ENCODE measurements at regions not wholly inside any gene's neighbourhood (a gene's known extent, or its start where the extent isn't known, plus 50 kb on each side); places are given as distances from the start of the nearest gene placed in this dataset.

GRCh38 chr1:90346349-90346748 lies 351.4 kb downstream of the ZNF326 start:
- no peaks in the 10 kb centered on the region for H3K27me3 Mint-ChIP-seq (ENCODE audit: low read depth)
- ATAC-seq (replicated peaks in 1 of 2) (no peak), DNase-seq (no peak)
- peaks cover 0 to 4% of the 10 kb centered on the region in 2 donors for H3K36me3 Mint-ChIP-seq (ENCODE audit: insufficient read depth in 2 of 2)
- H3K27ac Mint-ChIP-seq, result no peak overlapping the region
- no peak overlapping the region for H3K4me3 Mint-ChIP-seq
- peaks cover 2 to 9% of the 10 kb centered on the region in 2 donors for H3K9me3 Mint-ChIP-seq
- H3K4me1 Mint-ChIP-seq (ENCODE audit: low read depth), result no peaks in the 10 kb centered on the region

- H3K27ac Mint-ChIP-seq, result no peak overlapping the region
- no peaks in the 10 kb centered on the region for H3K27me3 Mint-ChIP-seq (ENCODE audit: low read depth)
- H3K9me3 Mint-ChIP-seq, result peaks cover 2 to 9% of the 10 kb centered on the region in 2 donors
- H3K36me3 Mint-ChIP-seq (ENCODE audit: insufficient read depth in 2 of 2), result peaks cover 0 to 4% of the 10 kb centered on the region in 2 donors
- H3K4me1 Mint-ChIP-seq (ENCODE audit: low read depth), result no peaks in the 10 kb centered on the region
- DNase-seq (no peak), ATAC-seq (replicated peaks in 1 of 2) (no peak)
- no peak overlapping the region for H3K4me3 Mint-ChIP-seq
These were observed 350.2 kb downstream of the ZNF326 start for GRCh38 chr1:90344963-90345730.

- Mint-ChIP-seq H3K36me3 (ENCODE audit: insufficient read depth in 2 of 2) (no peaks in the 10 kb centered on the region), H3K27ac (no peak overlapping the region), H3K9me3 (peaks cover 0 to 1% of the 10 kb centered on the region in 2 donors), H3K4me1 (ENCODE audit: low read depth) (no peaks in the 10 kb centered on the region), H3K4me3 (no peak overlapping the region), H3K27me3 (ENCODE audit: low read depth) (no peaks in the 10 kb centered on the region)
- no peak for ATAC-seq (replicated peaks in 1 of 2)
- DNase-seq, result no peak
These were observed 346.6 kb downstream of the ZNF326 start for GRCh38 chr1:90341516-90341915.

- Mint-ChIP-seq H3K4me3 (no peak overlapping the region), H3K4me1 (ENCODE audit: low read depth) (no peaks in the 10 kb centered on the region), H3K27me3 (ENCODE audit: low read depth) (no peaks in the 10 kb centered on the region), H3K9me3 (peaks cover 0 to under 1% of the 10 kb centered on the region in 2 donors), H3K36me3 (ENCODE audit: insufficient read depth in 2 of 2) (no peaks in the 10 kb centered on the region), H3K27ac (no peak overlapping the region)
- DNase-seq (no peak), ATAC-seq (replicated peaks in 1 of 2) (no peak)
These were observed 345.7 kb downstream of the ZNF326 start for GRCh38 chr1:90340606-90341005.

- H3K9me3 Mint-ChIP-seq, result no peaks in the 10 kb centered on the region
- no peaks in the 10 kb centered on the region for H3K4me1 Mint-ChIP-seq (ENCODE audit: low read depth)
- H3K36me3 Mint-ChIP-seq (ENCODE audit: insufficient read depth in 2 of 2), result no peaks in the 10 kb centered on the region
- H3K4me3 Mint-ChIP-seq, result no peak overlapping the region
- ATAC-seq (replicated peaks in 1 of 2) (no peak), DNase-seq (no peak)
- H3K27me3 Mint-ChIP-seq (ENCODE audit: low read depth), result no peaks in the 10 kb centered on the region
- no peak overlapping the region for H3K27ac Mint-ChIP-seq
These were observed 344.9 kb downstream of the ZNF326 start for GRCh38 chr1:90339811-90340210.

- H3K4me3 Mint-ChIP-seq, result no peak overlapping the region
These were observed 341.8 kb downstream of the ZNF326 start for GRCh38 chr1:90336552-90337324.

GRCh38 chr1:90335558-90335957 lies 340.6 kb downstream of the ZNF326 start:
- ATAC-seq (replicated peaks in 1 of 2) (no peak), DNase-seq (no peak)
- Mint-ChIP-seq H3K36me3 (ENCODE audit: insufficient read depth in 2 of 2) (no peaks in the 10 kb centered on the region), H3K4me3 (no peak overlapping the region), H3K27ac (peak overlapping the region; percentile 9), H3K4me1 (ENCODE audit: low read depth) (no peaks in the 10 kb centered on the region), H3K27me3 (ENCODE audit: low read depth) (no peaks in the 10 kb centered on the region), H3K9me3 (no peaks in the 10 kb centered on the region)

More at GRCh38 chr1:90336552-90337324, 341.8 kb downstream of the ZNF326 start:
- Mint-ChIP-seq H3K27ac (no peak overlapping the region), H3K9me3 (no peaks in the 10 kb centered on the region), H3K4me1 (ENCODE audit: low read depth) (no peaks in the 10 kb centered on the region), H3K27me3 (ENCODE audit: low read depth) (no peaks in the 10 kb centered on the region), H3K36me3 (ENCODE audit: insufficient read depth in 2 of 2) (no peaks in the 10 kb centered on the region)
- ATAC-seq (replicated peaks in 1 of 2), result no peak
- DNase-seq, result no peak

GRCh38 chr1:90334137-90334536 lies 339.2 kb downstream of the ZNF326 start:
- no peak for DNase-seq
- Mint-ChIP-seq H3K4me3 (no peak overlapping the region), H3K4me1 (ENCODE audit: low read depth) (no peaks in the 10 kb centered on the region), H3K27me3 (ENCODE audit: low read depth) (no peaks in the 10 kb centered on the region), H3K9me3 (no peaks in the 10 kb centered on the region), H3K36me3 (ENCODE audit: insufficient read depth in 2 of 2) (no peaks in the 10 kb centered on the region), H3K27ac (no peak overlapping the region)
- no peak for ATAC-seq (replicated peaks in 1 of 2)

GRCh38 chr1:90325168-90325567 lies 330.3 kb downstream of the ZNF326 start:
- no peak overlapping the region for H3K27ac Mint-ChIP-seq
- H3K4me3 Mint-ChIP-seq, result no peak overlapping the region
- H3K36me3 Mint-ChIP-seq (ENCODE audit: insufficient read depth in 2 of 2), result no peaks in the 10 kb centered on the region
- DNase-seq, result no peak
- peaks cover 7% of the 10 kb centered on the region for H3K27me3 Mint-ChIP-seq (ENCODE audit: low read depth)
- peaks cover 0 to 4% of the 10 kb centered on the region in 2 donors for H3K9me3 Mint-ChIP-seq
- no peak for ATAC-seq (replicated peaks in 1 of 2)
- H3K4me1 Mint-ChIP-seq (ENCODE audit: low read depth), result no peaks in the 10 kb centered on the region

- no peak overlapping the region for H3K27ac Mint-ChIP-seq
- no peaks in the 10 kb centered on the region for H3K36me3 Mint-ChIP-seq (ENCODE audit: insufficient read depth in 2 of 2)
- peaks cover 0 to 3% of the 10 kb centered on the region in 2 donors for H3K9me3 Mint-ChIP-seq
- no peak overlapping the region for H3K4me3 Mint-ChIP-seq
- ATAC-seq (replicated peaks in 1 of 2), result no peak
- no peak for DNase-seq
- no peaks in the 10 kb centered on the region for H3K4me1 Mint-ChIP-seq (ENCODE audit: low read depth)
- peaks cover 7% of the 10 kb centered on the region for H3K27me3 Mint-ChIP-seq (ENCODE audit: low read depth)
These were observed 327.3 kb downstream of the ZNF326 start for GRCh38 chr1:90322186-90322585.

- Mint-ChIP-seq H3K4me3 (no peak overlapping the region), H3K9me3 (peaks cover 0 to 3% of the 10 kb centered on the region in 2 donors), H3K27me3 (ENCODE audit: low read depth) (peaks cover 7% of the 10 kb centered on the region), H3K4me1 (ENCODE audit: low read depth) (no peaks in the 10 kb centered on the region), H3K27ac (no peak overlapping the region), H3K36me3 (ENCODE audit: insufficient read depth in 2 of 2) (no peaks in the 10 kb centered on the region)
- no peak for ATAC-seq (replicated peaks in 1 of 2)
- DNase-seq, result no peak
These were observed 325.0 kb downstream of the ZNF326 start for GRCh38 chr1:90319918-90320317.

GRCh38 chr1:90318431-90318830 lies 323.5 kb downstream of the ZNF326 start:
- no peaks in the 10 kb centered on the region for H3K36me3 Mint-ChIP-seq (ENCODE audit: insufficient read depth in 2 of 2)
- no peak overlapping the region for H3K4me3 Mint-ChIP-seq
- DNase-seq, result no peak
- H3K27ac Mint-ChIP-seq, result no peak overlapping the region
- ATAC-seq (replicated peaks in 1 of 2), result no peak
- H3K27me3 Mint-ChIP-seq (ENCODE audit: low read depth), result no peaks in the 10 kb centered on the region
- H3K9me3 Mint-ChIP-seq, result no peaks in the 10 kb centered on the region
- H3K4me1 Mint-ChIP-seq (ENCODE audit: low read depth), result no peaks in the 10 kb centered on the region

- H3K36me3 Mint-ChIP-seq (ENCODE audit: insufficient read depth in 2 of 2), result no peaks in the 10 kb centered on the region
These were observed 322.7 kb downstream of the ZNF326 start for GRCh38 chr1:90317628-90318027.

More at GRCh38 chr1:90317628-90318027, 322.7 kb downstream of the ZNF326 start:
- no peaks in the 10 kb centered on the region for H3K9me3 Mint-ChIP-seq
- DNase-seq (no peak), ATAC-seq (replicated peaks in 1 of 2) (no peak)
- no peak overlapping the region for H3K27ac Mint-ChIP-seq
- H3K4me3 Mint-ChIP-seq, result no peak overlapping the region
- H3K27me3 Mint-ChIP-seq (ENCODE audit: low read depth), result no peaks in the 10 kb centered on the region
- no peaks in the 10 kb centered on the region for H3K4me1 Mint-ChIP-seq (ENCODE audit: low read depth)

Measured in activated T-cell treated with anti-CD3 and anti-CD28 coated beads, Interleukin-2, amount 50 U/mL, for 72 hours (primary cell).